ENCODE measurements at regions not wholly inside any gene's neighbourhood (a gene's known extent, or its start where the extent isn't known, plus 50 kb on each side); places are given as distances from the start of the nearest gene placed in this dataset.
"Not testable (repeated sequence)": the region's sequence is repeated elsewhere in the genome, so short reads cannot be mapped to it uniquely, and the experiment has no call there.

DNA sequence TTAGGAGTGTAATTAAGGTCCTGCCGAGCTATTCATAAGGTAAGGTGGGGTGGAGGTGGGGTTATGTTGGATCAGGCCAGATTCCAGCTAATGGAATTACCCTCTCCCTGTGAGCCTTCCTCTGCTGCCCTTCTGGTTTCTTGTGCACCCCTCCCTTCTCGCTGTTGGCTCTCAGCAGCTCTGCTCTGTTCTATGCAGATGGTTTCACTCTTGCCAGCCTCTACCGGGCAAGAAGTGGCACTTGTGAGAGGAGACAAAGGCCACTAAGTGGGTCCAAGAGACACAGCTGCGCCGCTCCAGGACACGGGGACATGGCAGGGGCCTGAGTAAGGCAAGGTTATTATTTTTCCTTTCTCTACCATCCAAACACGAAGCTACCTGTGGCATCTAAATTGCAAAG lies 334.4 kb downstream of the EMP1 start (continued):
- TF ChIP-seq PAX5 (IDR thresholded peaks at IDR 0.05; ENCODE audit: borderline replicate concordance, low read depth, low read length), result no peak

DNA sequence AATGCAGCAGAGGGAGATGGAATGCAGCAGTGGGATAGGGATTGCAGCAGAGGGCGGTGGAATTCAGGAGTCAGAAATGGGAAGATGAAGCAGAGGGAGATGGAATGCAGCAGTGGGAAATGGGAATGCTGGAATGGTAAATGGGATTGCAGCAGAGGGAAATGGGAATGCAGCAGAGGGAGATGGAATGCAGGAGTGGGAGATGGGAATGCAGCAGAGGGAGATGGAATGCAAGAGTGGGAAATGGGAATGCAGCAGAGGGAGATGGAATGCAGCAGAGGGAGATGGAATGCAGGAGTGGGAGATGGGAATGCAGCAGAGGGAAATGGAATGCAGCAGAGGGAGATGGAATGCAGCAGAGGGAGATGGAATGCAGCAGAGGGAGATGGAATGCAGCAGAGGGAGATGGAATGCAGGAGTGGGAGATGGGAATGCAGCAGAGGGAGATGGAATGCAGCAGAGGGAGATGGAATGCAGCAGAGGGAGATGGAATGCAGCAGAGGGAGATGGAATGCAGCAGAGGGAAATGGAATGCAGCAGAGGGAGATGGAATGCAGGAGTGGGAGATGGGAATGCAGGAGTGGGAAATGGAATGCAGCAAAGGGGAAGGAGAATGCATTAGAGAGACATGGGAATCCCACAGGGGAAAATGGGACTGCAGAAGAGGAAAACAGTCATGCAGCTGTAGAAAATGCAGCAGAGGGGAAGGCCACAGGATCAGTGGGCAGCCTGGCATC lies 329.8 kb downstream of the EMP1 start:
- not testable (repeated sequence) for BruUV-seq (replicated peaks); H3K9ac ChIP-seq (ENCODE audit: control insufficient read depth, insufficient read depth, low read length)

DNA sequence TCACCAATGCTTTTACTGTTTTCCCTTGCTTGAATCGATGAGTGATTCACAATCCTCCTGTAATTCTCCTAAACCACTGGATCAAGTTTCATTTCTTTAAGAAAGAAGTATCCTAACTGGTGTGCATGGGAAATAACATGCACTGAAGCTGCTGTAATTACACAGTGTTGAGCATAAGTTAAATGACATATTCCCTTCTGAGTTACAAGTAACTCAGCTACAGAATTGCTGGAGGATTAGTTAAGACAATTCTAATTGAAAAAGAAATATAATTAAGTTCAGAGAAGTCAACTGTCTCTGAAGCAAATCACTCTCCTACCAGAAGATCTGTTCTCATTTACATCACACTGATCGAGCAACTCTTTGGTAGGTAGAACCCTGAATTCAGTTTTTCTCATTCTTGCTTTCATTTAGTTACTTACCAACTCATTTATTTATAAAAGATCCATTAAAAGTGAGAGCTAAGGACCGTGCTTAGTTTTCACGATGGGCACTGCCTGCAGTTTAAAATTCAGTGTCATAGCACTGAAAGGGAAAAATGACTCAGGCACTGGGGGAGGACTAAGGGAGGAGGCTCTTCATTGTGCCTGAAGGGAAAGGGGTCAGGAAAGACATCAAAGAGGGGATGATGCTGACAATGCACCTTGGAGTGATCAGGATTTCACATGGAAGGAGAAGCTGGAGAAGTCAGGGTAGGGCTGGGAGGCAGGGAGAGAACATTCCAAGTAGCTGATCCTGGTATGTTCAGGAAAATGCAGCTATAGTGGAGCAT lies 327.2 kb downstream of the EMP1 start:
- Histone ChIP-seq H2AFZ (ENCODE audit: control insufficient read depth, low read depth, low read length) (no peak overlapping the region), H4K20me1 (ENCODE audit: control insufficient read depth, insufficient read depth) (no peaks in the 10 kb centered on the region), H3K4me2 (ENCODE audit: control insufficient read depth, insufficient read depth) (no peak overlapping the region), H3K27ac (ENCODE audit: control insufficient read depth, insufficient read depth) (no peak overlapping the region), H3K4me1 (ENCODE audit: control insufficient read depth, insufficient read depth, low read length) (no peaks in the 10 kb centered on the region), H3K9ac (ENCODE audit: control insufficient read depth, insufficient read depth, low read length) (no peak overlapping the region), H3K4me3 (no peak overlapping the region), H3K79me2 (ENCODE audit: control insufficient read depth, insufficient read depth, low read length) (no peaks in the 10 kb centered on the region), H3K9me3 (replicated peaks; ENCODE audit: control insufficient read depth, insufficient read depth, low read length) (no peaks in the 10 kb centered on the region), H3K36me3 (ENCODE audit: control insufficient read depth in 2 of 2, insufficient read depth in 2 of 2, low read length in 1 of 2) (no peaks in the 10 kb centered on the region), H3K27me3 (replicated peaks in 1 of 2; ENCODE audit: control insufficient read depth in 2 of 2, insufficient read depth in 2 of 2, low read length in 1 of 2) (no peaks in the 10 kb centered on the region)
- FAIRE-seq, result no peak
- 10% methylated on average over 4 of the region's 4 CpGs for WGBS (ENCODE audit: insufficient coverage, insufficient replicate concordance, low lambda C conversion rate, missing lambda C conversion rate)
- ChIA-PET RAD21 (ENCODE audit: unreplicated experiment) (no interaction called here), CTCF (interaction anchor here (0.5 to 1.9 kb wide), 2 partner anchors 11 to 171 kb away, joined by 3 to 12 read pairs; no protein-coding TSS in a partner anchor), POLR2A (no interaction called here), SMC1A (ENCODE audit: uncharacterized antibody, unreplicated experiment) (interaction anchor here (0.9 to 1.8 kb wide), 3 partner anchors 11 to 137 kb away, joined by 3 to 6 read pairs (median 4); no protein-coding TSS in a partner anchor)
- BruUV-seq (replicated peaks), result no TSS peak
- ATAC-seq, result no peak
- DNase-seq (ENCODE audit: low read depth, low spot score), result no peak
- intact Hi-C loops (cut with micrococcal nuclease; ENCODE audit: unreplicated experiment), result no loop called here
- in situ Hi-C loops (cut with MboI), result no loop called here
- TF ChIP-seq, protein P1, sequence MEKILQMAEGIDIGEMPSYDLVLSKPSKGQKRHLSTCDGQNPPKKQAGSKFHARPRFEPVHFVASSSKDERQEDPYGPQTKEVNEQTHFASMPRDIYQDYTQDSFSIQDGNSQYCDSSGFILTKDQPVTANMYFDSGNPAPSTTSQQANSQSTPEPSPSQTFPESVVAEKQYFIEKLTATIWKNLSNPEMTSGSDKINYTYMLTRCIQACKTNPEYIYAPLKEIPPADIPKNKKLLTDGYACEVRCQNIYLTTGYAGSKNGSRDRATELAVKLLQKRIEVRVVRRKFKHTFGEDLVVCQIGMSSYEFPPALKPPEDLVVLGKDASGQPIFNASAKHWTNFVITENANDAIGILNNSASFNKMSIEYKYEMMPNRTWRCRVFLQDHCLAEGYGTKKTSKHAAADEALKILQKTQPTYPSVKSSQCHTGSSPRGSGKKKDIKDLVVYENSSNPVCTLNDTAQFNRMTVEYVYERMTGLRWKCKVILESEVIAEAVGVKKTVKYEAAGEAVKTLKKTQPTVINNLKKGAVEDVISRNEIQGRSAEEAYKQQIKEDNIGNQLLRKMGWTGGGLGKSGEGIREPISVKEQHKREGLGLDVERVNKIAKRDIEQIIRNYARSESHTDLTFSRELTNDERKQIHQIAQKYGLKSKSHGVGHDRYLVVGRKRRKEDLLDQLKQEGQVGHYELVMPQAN (conservative IDR thresholded peaks at IDR 0.05), result no peak
- no peak for TF ChIP-seq CBX5 (IDR thresholded peaks at IDR 0.05; ENCODE audit: low read depth)
- no peak for TF ChIP-seq EGR1 (IDR thresholded peaks at IDR 0.05; ENCODE audit: borderline replicate concordance in 1 of 2, low read depth in 2 of 2, low read length in 2 of 2)
- TF ChIP-seq CHD2 (IDR thresholded peaks at IDR 0.05; ENCODE audit: borderline replicate concordance, low read depth, low read length), result no peak

More for the DNA sequence above, 329.8 kb downstream of the EMP1 start:
- H3K9me3 ChIP-seq (replicated peaks; ENCODE audit: control insufficient read depth, insufficient read depth, low read length); H2AFZ ChIP-seq (ENCODE audit: control insufficient read depth, low read depth, low read length); in situ Hi-C loops (cut with MboI); H4K20me1 ChIP-seq (ENCODE audit: control insufficient read depth, insufficient read depth); intact Hi-C loops (cut with micrococcal nuclease; ENCODE audit: unreplicated experiment); POLR2A ChIA-PET; H3K36me3 ChIP-seq (ENCODE audit: control insufficient read depth in 2 of 2, insufficient read depth in 2 of 2, low read length in 1 of 2); CTCF ChIA-PET; H3K27ac ChIP-seq (ENCODE audit: control insufficient read depth, insufficient read depth); H3K4me2 ChIP-seq (ENCODE audit: control insufficient read depth, insufficient read depth); SMC1A ChIA-PET (ENCODE audit: uncharacterized antibody, unreplicated experiment); ATAC-seq; RAD21 ChIA-PET (ENCODE audit: unreplicated experiment); H3K79me2 ChIP-seq (ENCODE audit: control insufficient read depth, insufficient read depth, low read length); H3K27me3 ChIP-seq (replicated peaks in 1 of 2; ENCODE audit: control insufficient read depth in 2 of 2, insufficient read depth in 2 of 2, low read length in 1 of 2); FAIRE-seq; H3K4me1 ChIP-seq (ENCODE audit: control insufficient read depth, insufficient read depth, low read length); H3K4me3 ChIP-seq; DNase-seq (ENCODE audit: low read depth, low spot score): not testable (repeated sequence)
- 0% methylated on average over 1 of the region's 1 CpG for WGBS (ENCODE audit: insufficient coverage, insufficient replicate concordance, low lambda C conversion rate, missing lambda C conversion rate)

Data from GM12878 (cell line).